ENCODE measurements at regions not wholly inside any gene's neighbourhood (a gene's known extent, or its start where the extent isn't known, plus 50 kb on each side); places are given as distances from the start of the nearest gene placed in this dataset.

DNA sequence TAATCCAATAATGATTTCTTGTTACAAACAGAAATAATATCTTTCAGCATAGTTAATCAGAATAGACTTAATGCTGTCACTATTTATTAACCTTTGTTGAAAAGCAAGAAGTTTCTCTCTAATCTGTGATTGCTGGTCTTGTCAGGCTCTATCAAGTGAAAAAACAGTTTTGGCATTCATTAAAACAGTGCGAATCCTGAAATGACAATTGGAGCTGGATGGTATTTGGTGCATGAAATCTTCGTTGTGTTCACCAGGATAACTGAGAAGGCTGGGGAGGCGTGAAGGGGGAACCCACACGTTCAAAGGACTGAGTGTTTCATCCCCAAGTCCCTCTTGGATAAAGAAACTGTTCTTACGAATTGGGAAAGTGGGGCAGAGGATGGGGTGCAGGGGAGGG, 190.2 kb upstream of the MYL2 start:
- no peak for DNase-seq (ENCODE audit: low read depth)

DNA sequence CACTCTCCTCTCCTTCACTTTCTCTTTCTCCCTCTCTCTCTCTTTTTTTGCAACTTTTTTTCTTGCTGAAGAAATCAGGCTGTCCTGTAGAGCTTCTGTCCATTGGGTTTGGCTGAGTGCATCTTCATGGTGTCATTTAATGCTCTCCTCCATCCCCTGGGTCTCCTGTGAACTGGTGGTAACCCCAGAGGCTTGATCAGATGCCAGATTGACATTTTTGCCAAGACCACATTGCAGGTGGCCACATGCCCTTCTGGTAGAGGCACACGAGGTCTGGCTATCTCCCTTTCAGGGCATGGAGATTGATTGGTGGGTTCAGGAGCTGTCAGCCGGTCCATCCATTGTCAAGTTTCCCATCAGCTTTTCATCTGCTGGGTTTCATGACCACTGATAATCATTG, 188.3 kb upstream of the MYL2 start:
- DNase-seq (ENCODE audit: low read depth): no peak

DNA sequence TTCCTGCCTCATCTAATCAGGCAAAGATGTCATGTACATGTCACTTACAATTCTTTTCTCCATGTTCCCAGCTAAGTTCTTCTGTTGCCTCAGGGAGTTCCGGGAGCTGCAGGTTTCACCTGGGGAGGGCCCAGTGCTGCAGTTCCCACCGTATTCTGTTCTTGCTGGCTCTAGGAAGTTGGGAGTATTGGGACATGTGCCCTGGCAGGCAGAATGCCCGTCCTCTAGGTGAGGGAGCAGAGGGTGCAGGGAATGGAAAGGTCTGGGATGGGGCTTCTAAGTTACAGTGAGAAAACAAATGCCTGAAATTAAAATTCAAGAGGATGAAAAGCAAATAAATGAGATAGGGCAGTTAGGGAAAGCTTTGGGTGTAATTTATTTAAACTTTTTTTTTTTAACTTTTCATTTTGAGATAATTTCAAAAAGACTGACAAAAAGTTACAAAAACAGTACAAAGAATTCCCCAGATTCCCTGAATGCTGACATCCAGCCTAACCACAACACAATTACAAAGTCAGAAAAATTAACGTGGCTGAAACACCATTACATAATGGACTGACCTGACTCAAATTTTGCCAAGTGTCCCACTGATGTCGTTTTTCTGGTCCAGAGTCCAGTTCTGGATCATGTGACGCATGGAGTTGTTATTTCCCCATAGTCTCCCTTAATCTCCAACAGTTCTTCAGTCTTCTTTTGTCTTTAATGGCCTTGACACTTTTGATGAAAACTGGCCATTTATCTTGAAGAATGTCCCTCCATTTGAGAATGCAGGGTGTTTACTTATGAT, 187.2 kb upstream of the MYL2 start:
- no peak for DNase-seq (ENCODE audit: low read depth)

DNA sequence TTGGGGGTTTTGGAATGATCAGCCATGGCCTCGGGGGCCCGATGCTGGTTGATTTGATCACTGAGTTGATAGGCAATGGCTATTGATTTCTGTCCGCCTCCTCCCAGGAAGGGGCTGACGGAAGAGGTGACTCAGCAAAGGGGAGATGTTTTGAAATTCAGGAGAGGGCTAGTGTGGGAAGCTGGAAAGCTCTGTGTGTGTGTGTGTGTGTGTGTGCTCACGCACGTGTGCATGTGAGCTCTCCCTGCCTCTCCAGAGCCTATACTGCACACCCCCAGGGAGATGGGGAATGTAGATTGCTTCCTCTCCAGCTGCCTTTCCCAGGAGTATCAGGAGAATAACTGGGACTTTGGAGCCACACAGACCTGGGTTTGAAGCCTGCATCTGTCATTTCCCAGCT, 184.9 kb upstream of the MYL2 start:
- no peak for DNase-seq (ENCODE audit: low read depth)

DNA sequence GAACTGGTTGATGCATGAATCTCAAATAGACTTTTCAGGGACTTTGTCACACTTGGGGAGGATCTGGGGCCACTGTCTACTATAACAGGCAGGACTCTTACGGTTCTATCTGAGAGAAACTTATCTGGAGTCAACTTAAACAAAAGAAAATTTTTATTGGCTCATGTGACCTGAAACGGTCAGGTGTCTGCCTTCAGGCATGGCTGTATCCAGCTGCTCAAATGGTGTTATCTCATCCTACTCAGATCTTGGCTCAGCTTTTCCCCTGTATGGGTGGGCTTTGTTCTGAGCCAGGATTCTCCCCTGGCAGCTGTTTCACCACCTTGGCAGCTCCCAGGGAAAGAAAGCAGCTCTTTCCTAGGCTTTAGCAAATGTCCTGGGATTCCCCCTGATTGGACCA, 183.2 kb upstream of the MYL2 start:
- no peak for DNase-seq (ENCODE audit: low read depth)

DNA sequence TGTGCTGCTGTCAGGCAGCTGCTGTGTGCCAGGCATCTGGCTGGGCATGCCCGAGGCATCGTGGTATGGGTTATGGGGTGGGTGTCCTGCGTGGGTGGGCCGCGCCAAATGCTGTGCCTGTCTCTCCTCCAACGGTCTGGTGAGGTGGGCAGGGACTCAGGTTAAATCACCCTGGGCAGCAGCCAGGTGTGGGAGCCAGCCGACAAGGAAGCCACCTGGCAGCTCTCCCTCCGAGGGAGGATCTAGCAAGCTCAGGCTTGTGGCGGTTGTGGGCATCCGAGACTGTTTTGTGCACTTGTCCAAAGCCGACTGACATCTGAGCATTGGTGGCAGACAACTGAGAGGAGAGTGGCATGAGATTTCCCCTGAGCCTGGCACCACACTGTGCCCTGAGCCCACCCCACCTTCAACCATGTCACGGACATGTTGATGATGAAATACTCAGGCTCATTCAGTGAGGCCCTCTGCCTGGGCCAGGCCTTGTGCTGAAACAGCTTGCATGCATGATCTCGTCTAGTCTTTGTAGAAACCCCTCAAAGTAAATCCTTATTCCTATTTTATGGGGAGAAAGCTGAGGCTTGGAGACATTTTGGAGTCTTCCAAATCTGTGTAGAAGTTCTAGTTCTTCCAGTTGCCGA, 181.8 kb upstream of the MYL2 start:
- DNase-seq (ENCODE audit: low read depth): no peak

DNA sequence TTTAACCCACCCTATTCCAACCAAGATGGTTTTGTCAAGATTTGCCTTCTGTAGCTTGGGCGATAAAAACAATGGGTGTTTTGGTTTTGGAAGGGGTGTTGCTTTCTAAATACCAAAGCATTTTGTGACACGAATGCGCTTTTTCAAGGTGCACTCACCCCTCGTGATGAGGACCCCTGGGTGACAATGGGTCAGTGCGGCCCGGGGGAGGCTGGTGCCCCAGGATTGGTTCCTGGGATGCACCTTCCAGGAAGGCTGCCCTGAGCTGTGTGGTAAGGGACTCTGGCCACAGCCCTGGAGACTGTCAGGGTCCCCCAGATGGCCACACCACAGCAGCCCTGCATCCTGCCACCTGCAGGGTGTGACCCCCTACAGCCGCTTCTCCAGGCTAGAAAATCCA, 180.6 kb upstream of the MYL2 start:
- DNase-seq (ENCODE audit: low read depth): no peak

DNA sequence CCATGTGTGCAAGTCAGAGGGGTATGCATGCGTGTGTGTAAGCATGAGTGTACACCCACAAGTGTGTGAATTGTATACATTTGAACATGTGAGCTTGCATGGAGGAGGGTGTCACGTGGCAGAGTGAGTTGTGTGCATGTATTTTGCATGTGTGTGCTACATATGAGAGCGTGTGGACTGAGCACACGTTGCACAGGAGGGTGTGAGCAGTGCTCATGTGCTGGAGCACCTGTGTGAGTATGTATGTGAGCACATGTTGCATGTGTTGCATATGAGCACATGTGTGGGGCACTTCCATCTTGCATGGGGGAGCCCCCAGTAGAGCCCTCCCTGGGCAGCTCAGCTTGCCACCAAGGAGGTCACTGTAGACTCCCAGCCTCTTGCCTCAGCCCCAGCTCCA, 180.2 kb upstream of the MYL2 start:
- no peak for DNase-seq (ENCODE audit: low read depth)

DNA sequence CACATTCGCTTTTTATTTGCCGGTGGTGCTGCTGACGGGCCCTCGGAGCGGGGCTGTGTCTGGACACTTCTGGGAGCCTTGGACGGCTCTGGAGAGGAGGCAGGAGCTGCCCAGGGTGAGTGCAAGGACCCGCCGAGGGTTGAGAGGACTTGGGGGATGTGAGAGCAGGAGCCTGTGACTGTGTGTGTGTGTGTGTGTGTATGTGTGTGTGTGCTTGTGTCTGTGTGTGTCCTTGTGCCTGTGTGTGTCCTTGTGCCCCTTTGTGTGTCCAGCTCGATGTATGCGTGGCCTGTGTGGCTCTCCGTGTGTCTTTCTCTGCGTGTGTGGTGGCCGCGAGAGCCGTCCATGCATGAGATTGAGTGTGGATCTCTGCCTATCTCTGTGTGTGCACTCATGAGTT, 179.6 kb upstream of the MYL2 start:
- DNase-seq (ENCODE audit: low read depth): no peak

DNA sequence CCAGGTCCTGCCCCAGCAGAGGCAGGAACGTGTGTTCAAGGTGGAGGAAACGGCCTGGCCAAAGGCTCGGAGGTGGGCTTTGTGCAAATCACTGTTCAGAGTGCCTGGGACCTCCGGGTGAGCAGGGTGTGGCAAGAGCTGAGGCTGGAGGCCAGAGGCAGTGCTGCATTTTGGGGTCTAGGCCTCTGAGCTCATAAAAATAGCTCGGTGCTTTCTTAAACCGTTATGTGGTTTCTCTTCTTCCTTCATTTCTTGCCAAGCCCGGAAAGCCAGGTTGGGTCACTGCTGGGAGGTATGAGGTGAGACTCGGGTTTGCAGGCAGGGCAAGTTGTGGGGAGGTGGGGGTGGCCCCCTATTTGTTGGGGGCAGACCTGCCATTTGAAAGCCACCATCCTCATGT, 178.8 kb upstream of the MYL2 start:
- DNase-seq (ENCODE audit: low read depth): no peak

DNA sequence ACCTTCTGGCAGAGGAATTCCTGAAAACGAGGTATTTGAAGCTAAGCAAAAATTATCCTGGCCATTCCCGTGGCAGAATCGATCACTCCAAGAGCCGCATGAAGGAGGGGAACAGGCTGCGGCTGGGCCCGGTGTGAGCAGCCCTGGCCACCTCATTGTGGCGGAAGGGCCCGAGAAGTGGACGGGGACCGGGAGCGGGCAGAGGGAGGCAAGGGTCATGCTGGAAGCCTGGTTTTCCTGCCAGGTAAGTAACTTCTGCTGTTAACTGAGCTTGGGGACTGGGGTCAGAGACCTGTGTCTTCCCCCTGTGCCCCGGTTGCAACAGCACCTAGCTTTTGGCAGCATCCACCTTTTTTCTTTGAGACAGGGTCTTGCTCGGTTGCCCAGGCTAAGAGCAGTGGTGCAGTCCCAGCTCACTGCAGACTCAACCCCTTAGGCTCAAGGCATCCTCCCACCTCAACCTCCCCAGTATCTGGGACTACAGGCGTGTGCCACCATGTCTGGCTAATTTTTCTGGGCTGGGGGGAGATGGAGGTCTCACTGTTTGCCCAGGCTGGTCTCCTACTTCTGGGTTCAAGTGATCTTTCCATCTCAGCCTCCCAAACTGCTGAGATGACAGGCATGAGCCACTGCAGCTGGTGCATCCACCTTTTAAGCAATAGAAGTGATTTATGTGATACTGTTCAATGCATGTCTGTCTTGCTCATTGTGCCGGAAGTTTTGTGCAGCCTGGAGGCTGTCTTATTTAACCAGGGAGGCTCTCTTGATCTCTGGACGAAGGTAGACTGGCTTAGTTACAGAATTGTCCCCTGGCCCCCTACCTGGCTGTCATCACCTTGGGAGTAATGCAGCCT, 174.0 kb upstream of the MYL2 start:
- DNase-seq (ENCODE audit: low read depth): no peak

DNA sequence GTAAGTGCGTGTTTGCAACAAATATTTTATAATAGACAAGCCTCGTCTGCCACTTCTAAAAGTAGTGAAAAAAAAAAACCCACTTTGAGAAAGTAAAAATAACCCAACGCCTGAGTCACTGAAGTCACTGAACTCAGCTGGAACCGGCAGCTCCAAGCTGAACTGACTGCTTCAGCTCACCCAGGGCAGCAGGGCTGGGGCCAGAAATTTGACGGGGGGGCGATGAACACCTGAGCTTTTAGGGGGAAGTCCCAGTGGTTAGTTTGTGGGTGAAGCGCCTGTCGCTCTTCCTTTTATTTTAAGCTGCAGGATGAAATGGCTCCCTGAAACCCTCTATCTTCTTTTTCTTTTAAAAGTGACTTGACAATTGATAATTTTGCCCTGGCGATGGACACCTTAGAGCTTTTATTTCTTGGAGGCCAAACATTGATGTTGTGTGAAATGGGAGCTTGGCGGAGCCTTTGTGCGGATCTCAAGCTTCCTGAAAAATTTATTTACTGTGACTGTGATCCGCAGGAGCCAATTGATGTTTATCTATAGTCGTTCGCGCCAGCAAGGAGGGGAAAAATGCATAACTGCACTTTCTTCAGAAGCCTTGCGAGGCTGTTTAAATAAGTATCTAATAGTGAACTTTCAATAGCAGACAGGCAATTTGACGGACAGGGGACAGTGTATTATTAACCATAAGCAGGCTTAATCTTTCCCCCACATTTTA, 173.2 kb upstream of the MYL2 start:
- no peak for DNase-seq (ENCODE audit: low read depth)

DNA sequence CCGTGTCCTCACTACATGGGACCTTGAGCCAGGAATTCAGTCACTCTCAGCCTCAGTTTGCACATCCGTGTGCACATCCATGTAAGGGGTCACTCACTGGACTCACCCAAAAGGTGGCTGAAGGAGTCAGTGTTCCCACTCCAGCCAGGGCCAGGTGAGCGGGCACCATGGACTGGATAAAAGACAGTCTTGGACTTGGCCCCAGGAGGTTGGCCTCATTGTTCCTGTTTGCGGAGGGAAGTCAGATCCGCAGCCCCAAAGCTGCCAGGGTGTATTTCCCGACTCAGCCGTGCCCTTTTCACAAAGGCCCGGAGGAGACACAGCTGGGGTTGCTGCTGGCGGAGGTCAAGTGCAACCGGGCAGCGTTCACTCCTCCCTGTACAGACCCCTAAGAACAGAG, 170.7 kb upstream of the MYL2 start:
- no peak for DNase-seq (ENCODE audit: low read depth)

DNA sequence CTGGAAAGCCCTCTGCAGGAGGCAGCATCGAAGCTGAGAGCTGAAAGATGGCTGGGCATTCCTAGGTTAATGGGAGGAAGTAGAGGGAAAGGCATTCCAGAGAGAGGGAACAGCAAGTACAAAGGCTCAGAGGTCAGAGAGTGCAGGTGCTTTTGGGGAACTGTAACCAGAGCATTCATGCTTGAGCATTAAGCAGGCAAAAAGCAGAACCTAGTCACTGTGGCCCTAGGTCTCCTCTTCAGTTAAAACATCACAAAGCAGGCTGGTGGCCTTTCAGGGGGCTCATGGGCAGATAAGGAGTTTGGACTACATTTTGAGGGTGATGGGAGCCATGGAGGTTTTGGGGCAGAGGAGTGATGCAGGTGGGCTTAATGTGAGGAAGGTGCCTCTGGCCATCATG, 169.2 kb upstream of the MYL2 start:
- no peak for DNase-seq (ENCODE audit: low read depth)

DNA sequence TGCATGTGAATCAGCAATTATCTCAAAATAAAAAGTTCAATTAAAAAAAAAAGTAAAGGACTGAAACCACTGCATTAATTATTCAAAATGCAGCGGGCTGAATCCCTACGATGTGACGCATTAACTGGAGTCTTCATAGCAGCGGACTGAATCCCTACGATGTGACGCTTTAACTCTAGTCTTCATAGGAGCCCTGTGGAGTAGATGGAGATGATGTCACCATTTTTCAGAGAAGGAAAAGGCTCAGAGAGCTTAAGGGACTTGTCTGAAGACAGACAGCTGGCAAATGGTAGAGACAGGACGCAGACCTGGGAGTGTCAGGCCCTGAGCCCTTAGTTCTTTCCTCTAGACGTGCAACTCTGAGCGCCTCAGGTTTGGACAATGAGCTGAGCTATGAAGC, 168.0 kb upstream of the MYL2 start:
- no peak for DNase-seq (ENCODE audit: low read depth)

DNA sequence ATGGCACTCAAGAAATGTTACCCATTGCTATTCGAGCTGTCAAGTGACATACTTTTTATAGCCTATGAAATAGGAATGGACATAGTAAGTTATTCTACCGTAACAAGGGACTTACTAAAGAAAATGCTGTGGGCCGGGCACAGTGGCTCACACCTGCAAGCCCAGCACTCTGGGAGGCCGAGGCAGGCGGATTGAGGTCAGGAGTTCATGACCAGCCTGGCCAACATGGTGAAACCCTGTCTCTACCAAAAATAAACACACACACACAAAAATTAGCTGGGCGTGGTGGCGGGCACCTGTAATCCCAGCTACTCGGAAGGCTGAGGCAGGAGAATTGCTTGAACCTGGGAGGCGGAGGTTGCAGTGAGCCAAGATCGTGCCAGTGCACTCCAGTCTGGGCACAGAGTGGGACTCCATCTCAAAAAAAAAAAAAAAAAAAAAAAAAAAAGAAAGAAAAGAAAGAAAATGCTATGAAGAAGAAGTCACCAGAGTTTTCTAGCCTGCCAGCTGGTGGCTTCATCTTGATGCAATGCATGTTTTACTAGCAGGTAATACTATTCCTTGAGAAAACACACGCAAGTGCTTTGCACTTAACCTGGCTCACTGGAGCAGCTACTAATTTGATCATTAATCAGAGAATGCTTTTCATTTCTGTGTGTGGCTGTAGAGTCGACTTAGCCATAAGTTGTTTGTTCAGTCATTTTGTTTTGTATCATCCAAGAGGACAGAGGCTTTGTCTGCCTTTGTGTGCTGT, 166.7 kb upstream of the MYL2 start:
- DNase-seq (ENCODE audit: low read depth): no peak

DNA sequence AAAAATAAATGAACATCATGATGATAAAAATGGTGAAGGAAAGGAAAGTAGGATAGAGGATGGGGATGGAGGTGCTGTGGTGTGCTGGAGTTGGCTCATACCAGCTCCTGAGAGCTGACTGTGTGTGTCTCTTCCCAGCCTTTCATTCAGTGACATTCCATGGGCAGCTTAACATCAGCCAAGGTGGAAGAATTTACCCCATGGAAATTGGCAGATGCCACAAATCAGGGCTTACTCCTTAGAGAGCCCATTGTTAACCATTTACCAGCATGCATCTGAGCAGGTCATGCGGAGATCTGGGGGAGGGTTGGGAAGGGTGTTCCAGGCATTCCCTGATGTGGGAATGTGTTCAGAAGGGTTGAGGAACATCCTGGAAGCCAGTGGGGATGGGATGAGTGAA, 164.7 kb upstream of the MYL2 start:
- DNase-seq (ENCODE audit: low read depth): no peak

DNA sequence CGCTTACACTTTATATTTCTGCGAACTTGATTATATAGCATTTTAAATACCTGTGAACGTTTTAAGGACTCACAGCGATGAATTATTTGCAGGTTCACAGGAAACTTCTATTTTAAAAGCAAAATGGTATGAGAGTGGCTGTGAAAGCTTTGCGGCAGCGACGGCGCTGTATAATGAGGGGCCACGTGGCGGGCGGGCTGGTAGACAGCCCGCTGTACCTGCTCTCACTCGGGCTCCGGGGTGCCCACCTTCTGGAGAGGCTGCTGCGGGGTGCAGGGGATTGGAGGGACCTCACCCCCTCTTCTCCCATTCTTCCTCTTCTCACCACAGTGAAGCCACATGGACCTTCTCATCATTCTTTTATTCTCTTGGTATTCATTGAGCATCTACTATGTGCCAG, 164.2 kb upstream of the MYL2 start:
- no peak for DNase-seq (ENCODE audit: low read depth)

DNA sequence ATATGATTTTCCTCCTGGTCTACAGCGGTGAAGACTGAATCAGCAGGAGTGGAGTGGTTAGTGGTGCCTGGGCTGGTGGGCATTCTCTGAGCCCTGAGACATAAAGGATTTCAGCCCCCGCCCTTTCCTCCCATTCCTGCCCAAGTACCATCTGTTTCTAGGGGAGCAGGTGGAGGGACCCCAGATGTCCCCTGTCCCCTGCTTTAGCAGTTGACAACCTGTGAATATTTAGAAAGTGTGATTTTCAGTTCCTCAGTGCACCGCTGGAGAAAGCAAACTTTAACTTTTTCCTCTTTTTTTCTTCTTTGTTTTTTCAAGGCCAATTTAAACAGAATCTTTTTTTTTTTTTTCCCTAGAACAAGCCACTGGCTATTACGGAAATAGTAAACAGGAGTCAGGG, 163.8 kb upstream of the MYL2 start:
- DNase-seq (ENCODE audit: low read depth): no peak

DNA sequence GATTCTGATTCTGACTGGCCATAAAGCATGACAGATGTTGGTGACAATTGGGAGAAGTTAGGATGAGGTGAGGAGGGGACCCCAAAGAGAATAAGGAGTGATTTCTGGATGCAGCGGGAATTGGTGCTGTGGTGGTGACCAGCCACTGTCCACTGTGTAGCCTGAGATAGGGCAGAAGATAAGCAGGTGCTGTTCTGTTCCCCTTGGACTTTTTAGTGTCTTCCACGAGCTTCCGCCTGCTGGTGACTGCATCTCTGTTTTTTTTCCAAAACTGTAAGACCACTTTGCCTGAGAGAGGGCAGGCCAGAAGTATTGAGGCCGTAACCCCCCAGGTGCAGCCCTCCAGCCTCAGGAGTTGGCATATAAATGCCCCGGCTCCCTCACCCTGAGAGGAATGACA, 161.2 kb upstream of the MYL2 start:
- DNase-seq (ENCODE audit: low read depth): no peak

DNA sequence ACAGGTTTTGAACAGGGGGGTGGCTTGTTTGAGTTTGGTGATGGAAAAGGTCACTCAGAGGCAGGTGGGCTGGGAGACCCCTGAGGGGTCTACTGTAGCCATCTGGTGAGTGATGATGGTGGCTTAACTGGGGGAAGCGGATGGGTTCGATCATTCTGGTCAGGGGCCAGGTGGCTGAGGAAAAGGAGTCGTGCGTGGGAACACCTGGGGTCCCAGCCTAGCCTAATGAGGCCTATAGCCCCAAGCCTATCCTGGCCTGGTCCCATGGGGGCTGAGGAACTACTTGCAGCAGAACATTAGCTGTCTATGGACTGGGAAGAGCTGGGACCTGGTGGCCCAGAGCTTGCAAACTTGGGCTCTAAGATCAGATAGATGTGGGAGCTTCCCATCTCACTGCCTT, 158.4 kb upstream of the MYL2 start:
- no peak for DNase-seq (ENCODE audit: low read depth)
